ENCODE measurements at regions not wholly inside any gene's neighbourhood (a gene's known extent, or its start where the extent isn't known, plus 50 kb on each side); places are given as distances from the start of the nearest gene placed in this dataset.

DNA sequence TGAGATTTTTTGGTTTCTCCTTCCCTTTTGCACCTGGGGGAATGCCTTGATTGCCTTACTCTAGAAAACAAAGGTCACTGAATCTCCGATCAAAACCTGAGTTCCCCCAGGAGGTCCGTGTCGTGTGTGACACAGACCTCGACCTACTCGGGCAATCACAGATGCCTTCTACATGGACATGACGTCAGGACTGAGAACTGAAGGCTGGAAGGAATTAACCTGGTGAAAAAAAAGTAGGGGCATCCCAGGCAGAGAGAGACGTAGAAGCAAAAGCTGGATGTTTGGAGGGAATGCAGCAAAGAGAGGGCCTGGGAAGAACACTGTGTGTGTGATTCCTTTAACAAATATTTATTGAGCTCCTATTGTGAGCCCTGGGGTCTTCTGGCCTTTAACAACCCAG is 178.0 kb downstream of the PRDM2 start:
- DNase-seq (ENCODE audit: low spot score): no peak

DNA sequence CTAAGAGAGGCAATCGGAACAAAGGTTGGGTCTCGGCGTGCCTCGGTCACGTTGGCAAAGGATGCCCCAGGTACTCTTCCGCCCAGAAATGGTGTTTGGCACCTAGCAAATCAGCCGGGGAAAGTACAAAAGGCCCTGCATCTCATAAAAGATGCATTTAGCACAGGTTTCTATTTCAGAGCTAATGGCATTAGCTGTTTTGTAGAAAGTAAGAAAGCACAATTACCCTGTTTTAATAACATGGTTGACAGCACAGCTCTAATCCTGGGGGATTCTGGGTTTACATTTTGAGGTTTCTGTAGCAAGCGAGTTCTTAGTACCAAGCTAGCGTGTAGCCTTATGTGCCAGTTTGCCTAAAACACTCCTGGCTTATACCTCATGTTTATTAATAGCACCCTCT is 178.5 kb downstream of the PRDM2 start:
- DNase-seq (ENCODE audit: low spot score): no peak

DNA sequence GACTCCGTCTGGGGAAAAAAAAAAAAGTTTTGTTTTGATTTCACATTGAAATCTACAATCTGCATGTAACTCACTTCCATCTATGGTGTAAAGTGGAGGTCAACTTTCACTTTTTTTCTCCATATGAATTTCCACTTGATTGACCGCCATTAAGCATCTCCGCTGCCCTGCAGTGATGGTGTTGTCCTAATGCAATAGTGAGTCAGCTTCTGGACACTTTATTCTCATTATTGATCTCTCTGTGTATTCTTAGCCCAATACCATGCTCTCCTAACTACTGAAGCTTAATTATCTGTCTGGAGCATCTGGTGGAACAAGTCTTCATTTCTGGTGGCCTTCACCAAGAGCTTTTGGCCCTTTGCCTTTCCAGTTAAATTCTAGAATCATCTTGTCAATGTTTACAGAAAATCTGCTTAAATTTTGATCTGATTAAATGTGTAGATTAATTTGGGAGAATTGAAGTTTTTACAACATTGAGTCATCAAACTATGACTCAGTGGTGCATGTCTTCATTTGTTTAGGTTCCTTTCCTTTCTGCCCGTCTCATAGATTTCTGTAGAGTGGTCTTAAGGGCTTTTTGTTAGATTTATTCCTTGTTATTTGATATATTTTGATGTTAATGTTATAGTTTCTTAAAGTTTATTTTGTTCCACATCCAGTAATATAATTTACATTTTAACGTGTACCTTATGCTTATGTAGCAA is 181.5 kb downstream of the PRDM2 start:
- no peak for DNase-seq (ENCODE audit: low spot score)

DNA sequence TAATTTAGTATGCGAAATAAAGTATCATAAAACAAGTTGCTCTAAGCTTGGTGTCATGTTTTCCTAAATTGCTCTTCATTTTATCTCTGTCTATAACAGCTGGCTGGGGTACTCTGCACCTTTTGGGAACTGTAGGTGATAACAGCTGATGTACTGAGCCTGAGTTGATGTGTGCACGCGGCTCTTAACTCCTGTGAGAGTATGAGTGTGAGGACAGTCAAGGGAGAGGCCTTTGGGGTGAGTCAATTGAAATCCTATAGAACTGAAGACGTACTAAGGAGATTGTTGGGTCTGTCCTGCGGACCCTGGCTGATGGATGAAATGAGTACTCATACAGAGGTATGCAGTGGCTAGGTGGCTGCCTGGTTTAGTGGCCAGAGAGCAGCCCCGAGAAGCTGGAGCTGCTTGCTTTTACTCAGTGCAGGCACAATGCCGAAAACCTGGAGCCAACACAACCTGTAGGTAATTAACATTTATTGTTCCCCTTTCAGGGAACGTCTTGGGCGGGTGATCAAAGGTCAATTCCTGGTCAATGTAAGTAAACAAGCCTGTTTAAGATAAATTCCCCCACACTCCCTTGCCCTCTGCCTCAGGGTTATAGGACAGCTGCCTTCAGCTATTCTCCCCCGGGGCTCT is 188.5 kb downstream of the PRDM2 start:
- no peak for DNase-seq (ENCODE audit: low spot score)

DNA sequence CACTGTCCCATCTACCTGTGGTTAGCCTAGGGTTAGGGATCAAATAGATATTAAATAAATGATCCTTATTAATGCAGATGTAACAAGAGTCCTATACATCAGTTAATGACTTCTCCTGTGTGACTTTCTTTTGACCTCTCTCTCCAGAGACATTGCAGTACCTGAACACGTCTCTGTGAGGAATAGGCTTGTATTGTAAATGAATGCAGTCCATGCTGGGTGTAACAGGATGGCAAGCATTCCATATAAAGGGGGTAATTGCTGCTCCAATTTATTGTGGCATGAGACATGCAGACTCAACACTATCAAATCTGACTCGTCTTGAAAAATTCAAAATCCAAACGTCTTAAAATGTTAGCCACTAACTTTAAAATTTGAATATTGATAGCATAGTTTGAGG is 189.5 kb downstream of the PRDM2 start:
- no peak for DNase-seq (ENCODE audit: low spot score)

DNA sequence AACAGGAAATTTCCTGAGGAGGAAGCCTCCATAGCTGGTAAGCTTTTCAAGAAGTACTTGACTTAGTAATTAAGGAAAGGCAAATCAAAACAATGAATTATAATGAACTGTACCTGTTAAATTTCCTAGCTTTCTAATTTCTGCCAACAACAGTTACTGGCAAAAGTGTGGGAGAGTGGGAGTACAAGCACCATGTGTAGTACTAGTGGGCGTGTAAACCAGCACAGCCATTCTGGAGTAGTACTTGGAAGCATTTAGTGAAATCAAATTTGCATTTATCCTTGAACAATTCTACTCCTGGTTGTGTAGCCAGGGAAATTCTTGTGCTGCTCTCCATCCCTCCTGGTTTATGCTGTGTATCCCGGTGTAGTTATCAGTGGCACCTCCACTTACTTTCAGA is 190.8 kb downstream of the PRDM2 start:
- DNase-seq (ENCODE audit: low spot score): no peak

DNA sequence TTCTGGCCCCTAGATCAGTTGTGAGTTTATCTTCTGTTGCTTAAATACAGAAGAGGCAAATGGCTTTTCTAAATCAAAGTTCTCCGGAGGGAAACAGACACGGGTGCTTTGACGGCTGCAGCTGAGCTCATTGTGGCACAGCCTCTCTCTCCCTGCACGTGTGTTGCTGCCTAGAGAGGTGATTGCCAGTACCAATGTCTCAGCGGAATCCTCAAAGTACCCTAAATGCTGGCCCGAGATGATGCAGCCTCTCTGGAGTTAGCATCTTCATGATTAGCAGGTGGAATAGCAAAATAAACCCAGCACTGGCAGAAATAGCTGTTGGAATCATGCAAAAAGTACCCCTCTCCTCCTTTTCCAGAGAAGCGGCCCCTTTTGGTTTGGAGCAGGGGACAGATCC is 192.2 kb downstream of the PRDM2 start:
- peak; percentile 1 for DNase-seq (ENCODE audit: low spot score)

DNA sequence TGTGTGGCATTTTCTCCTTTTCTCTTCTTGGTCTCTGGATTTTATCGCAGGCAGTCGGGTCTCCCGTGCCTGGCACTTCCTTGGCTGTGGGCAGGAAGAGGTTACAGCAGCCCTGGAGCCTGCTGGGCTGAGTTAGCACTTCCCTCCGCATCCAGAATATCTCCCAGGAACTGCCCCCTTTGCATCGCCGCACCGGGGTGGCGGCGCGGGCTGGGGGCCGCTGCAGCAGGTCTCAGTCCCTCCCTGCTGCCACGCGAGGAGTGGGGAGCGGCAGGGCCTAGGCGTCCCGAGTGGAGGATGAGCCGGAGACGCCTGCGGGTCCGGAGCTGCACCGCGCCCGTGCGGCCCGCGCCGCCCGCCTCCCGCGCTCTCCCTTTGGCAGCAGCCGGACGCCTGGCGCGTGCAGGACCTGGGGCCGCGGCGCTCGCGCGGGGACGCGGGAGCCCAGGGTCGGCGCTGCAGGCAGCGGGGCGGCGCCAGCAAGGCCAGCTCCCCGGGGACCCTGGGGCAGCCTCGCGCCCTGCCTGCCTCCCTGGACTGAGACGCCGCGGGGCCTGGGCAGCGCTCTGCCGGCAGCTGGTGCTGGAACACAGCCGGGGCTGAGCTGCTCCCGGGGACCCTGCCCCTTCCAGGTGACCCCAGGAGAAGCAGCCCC is 192.8 kb downstream of the PRDM2 start:
- DNase-seq (ENCODE audit: low spot score): peak; percentile 13

DNA sequence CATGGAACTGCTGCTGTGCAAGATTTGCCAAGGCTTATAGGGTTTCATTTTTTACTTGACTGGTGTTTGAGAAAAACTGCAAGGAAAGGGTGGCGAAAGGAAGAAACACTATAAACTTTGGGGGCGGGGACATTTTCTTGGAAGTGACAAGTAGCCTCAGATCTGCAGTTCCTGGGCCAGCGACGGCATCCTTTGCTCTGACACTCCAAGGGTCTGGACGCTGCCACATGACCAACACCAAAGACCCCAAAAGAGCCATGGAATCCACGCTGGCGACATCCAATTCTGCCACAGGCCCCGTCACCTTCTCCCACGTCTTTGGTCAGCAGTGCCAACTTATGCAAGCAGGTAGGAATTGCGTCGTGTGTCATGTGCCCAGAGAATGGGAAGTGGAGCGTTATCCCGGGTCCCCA is 193.4 kb downstream of the PRDM2 start:
- no peak for DNase-seq (ENCODE audit: low spot score)

DNA sequence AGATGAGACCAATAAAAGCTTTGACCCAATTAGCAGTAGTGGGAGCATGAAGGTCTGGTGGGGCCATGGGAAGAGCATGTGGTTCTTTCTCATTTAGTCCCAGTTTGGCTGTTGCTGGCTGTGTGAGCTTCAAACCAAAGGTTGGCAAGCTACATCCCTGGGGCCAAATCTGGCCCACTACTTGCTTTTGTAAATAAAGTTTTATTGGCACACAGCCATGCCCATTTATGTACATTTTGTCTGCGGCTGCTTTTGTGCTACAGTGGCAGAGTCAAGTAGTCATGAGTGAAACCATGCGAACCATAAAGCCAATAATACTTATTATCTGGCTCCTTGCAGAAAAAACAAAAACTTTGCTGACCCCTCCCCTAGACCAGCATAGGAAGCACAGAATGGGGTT is 196.9 kb downstream of the PRDM2 start:
- DNase-seq (ENCODE audit: low spot score): no peak

DNA sequence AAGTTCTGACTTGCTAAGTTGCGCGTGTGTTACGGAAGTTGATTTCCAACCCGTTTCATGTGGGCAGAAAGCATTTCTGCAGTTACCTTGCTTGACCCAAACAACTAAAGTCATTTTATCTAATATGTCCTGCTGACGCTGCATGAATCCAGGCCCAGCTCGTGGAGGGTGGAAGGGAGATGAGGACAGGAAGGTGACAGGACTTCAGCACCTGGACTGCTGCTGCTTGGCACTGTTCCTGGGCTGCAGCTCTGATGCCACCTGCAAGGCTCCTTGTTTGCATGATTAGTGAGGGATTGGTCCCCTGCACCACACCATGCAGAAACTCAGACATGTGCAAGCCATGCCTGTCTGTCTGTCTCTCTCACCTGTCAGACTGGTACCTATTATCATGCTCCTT is 198.4 kb downstream of the PRDM2 start:
- no peak for DNase-seq (ENCODE audit: low spot score)

DNA sequence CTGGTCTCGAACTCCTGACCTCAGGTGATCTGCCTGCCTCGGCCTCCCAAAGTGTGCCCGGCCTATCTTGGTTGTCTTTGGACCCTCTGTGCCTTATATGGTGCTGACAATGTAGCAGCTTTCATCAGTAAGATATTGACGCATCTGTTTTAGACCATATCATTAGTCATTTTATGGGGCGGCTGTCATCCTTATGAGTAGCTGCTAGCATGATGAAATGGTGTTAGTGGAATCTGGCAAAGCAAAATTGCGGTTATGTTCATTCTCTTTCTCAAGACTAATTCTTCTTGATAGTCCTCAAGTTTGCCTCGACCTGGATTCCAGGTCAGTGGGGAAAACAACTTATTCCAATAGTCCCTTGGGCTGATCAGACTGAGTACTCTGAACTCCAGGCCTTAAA is 199.9 kb downstream of the PRDM2 start:
- DNase-seq (ENCODE audit: low spot score): no peak

DNA sequence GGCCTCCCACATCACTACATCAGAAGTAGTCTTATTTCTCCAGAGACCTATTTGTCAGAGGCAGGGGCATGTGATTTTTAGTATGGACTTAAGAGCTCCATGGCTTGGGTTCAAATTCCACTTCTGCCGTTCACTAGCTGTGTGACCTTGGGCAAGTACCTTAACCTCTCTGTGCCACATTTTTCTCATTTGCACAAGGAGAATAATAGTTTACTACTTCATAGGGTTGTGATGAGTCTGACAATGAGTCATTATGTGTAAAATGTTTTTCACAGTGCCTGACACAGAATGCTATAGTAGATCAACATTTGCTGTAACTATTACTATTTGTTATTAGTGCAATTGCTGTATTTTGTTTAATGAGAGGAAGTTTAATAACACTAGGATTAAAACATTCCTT is 200.6 kb downstream of the PRDM2 start:
- no peak for DNase-seq (ENCODE audit: low spot score)

DNA sequence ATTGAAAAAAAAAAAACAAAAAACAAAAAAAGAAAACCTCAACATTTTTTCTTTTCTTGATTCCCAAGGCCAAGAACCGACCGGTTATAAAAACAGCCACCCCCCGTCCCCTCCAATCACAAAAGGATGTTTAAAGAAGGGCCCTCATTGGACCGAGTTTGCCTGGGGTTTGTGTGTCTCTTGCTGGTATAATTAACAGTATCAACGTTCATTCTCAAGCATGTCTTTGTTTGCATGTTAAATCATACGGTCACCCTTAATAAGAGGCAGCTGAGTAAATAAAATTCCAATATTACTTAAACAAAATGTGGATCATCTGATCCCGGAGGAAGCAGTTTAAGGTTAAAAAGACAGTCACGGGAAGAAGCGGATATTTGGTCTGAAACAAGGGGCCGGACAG is 201.1 kb downstream of the PRDM2 start:
- no peak for DNase-seq (ENCODE audit: low spot score)

DNA sequence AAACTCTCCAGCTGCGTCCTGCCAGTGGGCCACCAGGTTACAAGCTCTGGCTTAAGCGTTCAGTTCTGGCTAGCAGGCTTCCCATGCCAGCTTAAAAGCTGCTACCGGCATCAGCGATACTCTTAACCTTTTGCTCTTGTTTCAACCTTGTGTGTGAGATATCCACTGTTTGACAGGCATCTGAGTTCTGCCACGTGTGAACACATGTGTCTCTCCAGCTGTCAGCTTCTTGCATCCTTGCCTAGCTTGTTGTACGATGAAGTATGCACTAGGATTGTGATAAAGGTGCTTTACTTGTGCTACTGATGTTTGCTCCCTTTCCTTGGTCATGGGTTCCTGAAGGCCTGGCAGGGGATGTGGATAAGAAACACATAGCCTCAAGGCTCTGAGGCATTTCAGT is 201.6 kb downstream of the PRDM2 start:
- DNase-seq (ENCODE audit: low spot score): no peak

DNA sequence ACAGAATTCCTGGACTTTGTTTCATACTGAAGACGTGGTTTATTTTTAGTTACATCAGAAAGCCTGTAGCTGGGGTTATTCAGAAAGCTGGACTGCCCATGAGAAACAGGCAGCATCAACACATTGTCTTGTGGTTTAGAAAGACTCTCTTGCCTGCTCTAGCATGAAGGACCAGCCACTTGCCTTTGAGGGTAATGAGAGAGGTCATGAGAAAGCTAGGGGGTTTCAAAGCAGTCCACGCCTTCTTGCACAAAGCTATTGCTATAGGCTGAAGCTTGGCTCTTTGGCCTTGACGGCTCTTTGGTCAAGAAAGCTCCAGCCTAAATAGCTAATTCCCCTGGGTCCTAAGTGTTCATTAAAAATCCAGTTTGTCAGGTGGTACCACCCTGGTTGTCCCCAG is 208.1 kb downstream of the PRDM2 start:
- DNase-seq (ENCODE audit: low spot score): no peak

DNA sequence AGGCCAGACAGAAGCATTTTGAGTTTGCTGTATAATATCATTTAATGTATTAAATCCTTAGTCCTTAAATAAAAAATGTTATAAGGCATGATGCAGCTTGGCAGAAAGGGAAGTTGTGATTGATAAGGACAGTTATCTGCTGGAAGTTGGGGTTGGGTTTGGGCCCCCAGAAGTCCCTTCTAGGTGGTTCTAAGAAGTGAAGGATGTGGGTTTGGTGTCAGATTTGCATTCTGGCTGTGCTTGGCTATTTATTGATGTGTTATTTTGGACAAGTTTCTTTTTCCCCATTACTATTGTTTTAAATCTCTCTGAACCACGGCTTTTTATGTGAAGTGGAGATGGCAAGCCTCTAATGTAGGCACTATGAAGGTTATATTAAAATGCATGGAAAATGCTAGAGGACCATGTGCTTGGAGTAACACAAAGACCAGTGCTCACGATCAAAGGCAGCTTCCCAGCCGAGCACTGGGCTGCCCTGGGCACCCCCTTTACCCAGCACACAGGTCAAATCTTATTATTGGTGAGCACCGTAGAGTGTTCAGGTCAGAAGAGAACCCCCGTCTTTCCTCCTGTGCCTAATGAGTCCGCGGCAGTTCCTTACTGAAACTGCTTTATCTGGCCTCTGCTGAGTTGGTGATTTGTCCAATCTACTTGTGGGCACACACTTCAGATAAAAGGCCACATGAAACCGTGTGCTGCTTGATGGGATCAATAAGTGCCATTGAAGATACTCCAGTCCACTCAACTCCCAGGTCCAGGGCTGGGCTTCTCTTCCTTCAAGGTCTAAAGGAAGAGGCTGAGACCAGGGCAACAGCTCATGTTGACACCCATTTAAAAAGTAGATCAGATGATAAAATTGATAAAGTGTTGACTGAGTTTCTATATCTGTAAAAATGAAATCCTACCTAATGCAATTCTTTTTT is 212.0 kb downstream of the PRDM2 start:
- no peak for DNase-seq (ENCODE audit: low spot score)

DNA sequence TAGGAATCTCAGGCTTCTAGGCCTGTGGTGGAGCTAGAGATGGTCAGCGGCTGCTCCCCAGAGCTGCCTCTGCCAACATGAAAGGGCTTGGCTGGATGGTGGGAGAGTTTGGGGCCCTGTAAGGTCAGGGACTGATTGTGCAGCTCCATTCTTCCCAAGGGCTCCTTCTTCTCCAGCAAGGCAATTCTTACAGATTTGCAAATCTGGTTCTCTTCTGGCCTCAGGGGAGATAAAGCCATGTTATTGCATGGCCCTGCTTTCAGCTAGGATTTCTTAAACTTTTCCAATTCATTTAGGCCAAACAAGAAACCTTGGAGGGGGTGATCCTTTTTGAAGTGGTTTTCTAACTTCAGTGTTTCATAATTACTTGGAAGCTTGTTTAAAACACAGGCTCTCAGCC is 213.4 kb downstream of the PRDM2 start:
- DNase-seq (ENCODE audit: low spot score): no peak

DNA sequence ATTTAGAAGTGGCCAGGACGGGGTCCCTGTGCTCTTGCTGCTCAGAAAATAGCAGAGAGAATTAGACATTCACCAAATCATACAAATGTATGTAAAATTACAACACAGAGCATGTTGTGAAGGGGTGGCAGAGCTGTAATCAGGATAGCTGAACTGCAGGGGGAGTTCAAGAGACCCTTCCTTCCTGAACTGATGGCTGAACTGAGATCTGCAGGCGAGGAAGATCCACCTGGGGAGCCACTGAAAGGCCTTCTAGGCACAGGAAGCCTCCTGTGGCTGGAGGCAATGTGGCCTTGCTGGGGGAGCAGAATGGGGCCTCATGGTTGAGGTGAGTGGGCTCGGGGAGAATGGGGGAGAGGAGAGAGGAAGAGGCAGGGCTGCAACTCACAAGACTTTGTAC is 216.5 kb downstream of the PRDM2 start:
- no peak for DNase-seq (ENCODE audit: low spot score)

DNA sequence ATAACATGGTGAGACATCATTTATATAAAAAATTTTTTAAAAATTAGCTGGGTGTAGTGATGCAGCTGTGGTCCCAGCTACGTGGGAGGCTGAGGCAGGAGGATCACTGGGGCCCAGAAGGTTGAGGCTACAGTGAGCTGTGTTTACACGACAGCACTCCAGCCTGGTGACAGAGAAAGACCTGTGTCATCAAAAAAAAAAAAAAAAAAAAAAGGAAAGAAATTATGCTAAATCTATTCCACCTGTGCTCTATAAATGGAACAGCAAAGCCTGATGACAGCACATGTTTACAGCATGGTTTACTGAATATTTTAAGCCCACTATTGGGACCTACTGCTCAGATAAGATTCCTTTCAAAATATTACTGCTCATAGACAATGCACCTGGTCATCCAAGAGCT is 217.6 kb downstream of the PRDM2 start:
- no peak for DNase-seq (ENCODE audit: low spot score)

DNA sequence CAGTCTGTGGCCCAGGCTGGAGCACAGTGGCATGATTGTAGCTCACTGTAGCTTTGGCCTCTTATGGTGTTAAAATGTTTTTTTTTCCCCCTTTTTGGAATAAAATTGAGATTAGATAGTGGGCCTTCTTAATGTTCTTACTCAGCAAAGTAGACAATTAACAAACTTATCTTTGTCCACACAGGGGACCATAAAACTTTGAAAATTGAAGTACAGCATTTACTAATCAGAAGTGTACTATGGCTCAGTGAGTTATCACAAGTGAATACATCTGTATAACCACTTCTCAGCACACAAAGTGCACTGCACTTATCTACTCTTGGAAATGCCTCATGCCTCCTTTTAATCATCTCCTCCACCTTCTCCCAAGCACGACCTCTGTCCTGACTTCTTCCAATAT is 218.9 kb downstream of the PRDM2 start:
- DNase-seq (ENCODE audit: low spot score): no peak

DNA sequence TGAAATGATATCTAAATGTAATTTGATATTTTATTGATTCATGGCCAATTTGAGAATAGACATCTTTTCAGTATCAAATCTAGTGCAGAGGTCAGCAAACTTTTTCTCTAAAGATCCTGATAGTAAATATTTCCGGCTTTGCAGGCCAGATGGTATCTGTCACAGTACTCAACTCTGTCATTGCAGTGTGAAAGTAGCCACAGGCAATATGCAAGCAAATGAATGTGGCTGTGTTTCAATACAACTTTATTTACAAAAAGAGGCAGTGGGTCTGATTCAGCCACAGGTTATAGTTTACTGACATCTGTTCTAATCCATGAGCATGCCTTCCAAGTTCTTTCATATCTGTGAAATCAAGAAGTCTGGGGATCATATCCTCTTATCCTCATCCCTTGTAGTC is 221.2 kb downstream of the PRDM2 start:
- no peak for DNase-seq (ENCODE audit: low spot score)

Measured in umbilical cord (tissue), 1 donor.